ENCODE measurements at regions not wholly inside any gene's neighbourhood (a gene's known extent, or its start where the extent isn't known, plus 50 kb on each side); places are given as distances from the start of the nearest gene placed in this dataset.

DNA sequence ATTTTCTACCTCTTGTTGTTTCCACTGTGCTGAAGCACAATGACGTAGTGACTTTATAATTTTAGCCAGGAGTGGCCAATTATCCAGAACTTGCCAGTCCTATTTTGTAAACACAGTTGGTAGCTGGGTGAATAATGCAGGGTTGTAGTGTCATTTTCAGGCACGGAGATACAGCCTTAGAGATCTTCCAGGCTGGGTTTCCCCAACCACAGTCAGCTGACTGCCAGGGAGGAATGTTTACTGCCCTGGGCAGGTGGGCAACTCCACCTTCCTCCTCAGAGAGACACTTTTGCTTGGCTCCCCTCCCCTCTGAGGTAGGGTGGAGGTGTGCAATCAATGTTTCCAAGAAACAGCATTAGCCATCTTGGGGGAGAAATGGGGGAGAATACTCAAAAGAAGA lies 228.1 kb upstream of the NR4A3 start:
- Histone ChIP-seq H3K27ac (replicated peaks) (no peak overlapping the region), H3K4me3 (replicated peaks; ENCODE audit: insufficient read depth, low read length) (no peak overlapping the region), H3K27me3 (ENCODE audit: insufficient read depth, poor library complexity, severe bottlenecking) (no peaks in the 10 kb centered on the region)
- DNase-seq (ENCODE audit: low read depth in 1 of 2, low spot score in 1 of 2) = no peak
- TF ChIP-seq SPI1 (IDR thresholded peaks at IDR 0.05; ENCODE audit: borderline replicate concordance, low read depth) = no peak
- TF ChIP-seq GABPA (IDR thresholded peaks at IDR 0.05; ENCODE audit: low read depth) = no peak
- TF ChIP-seq, protein P1, sequence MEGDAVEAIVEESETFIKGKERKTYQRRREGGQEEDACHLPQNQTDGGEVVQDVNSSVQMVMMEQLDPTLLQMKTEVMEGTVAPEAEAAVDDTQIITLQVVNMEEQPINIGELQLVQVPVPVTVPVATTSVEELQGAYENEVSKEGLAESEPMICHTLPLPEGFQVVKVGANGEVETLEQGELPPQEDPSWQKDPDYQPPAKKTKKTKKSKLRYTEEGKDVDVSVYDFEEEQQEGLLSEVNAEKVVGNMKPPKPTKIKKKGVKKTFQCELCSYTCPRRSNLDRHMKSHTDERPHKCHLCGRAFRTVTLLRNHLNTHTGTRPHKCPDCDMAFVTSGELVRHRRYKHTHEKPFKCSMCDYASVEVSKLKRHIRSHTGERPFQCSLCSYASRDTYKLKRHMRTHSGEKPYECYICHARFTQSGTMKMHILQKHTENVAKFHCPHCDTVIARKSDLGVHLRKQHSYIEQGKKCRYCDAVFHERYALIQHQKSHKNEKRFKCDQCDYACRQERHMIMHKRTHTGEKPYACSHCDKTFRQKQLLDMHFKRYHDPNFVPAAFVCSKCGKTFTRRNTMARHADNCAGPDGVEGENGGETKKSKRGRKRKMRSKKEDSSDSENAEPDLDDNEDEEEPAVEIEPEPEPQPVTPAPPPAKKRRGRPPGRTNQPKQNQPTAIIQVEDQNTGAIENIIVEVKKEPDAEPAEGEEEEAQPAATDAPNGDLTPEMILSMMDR (IDR thresholded peaks at IDR 0.05; ENCODE audit: insufficient read depth, low read length) = no peak
- TF ChIP-seq, protein P2, sequence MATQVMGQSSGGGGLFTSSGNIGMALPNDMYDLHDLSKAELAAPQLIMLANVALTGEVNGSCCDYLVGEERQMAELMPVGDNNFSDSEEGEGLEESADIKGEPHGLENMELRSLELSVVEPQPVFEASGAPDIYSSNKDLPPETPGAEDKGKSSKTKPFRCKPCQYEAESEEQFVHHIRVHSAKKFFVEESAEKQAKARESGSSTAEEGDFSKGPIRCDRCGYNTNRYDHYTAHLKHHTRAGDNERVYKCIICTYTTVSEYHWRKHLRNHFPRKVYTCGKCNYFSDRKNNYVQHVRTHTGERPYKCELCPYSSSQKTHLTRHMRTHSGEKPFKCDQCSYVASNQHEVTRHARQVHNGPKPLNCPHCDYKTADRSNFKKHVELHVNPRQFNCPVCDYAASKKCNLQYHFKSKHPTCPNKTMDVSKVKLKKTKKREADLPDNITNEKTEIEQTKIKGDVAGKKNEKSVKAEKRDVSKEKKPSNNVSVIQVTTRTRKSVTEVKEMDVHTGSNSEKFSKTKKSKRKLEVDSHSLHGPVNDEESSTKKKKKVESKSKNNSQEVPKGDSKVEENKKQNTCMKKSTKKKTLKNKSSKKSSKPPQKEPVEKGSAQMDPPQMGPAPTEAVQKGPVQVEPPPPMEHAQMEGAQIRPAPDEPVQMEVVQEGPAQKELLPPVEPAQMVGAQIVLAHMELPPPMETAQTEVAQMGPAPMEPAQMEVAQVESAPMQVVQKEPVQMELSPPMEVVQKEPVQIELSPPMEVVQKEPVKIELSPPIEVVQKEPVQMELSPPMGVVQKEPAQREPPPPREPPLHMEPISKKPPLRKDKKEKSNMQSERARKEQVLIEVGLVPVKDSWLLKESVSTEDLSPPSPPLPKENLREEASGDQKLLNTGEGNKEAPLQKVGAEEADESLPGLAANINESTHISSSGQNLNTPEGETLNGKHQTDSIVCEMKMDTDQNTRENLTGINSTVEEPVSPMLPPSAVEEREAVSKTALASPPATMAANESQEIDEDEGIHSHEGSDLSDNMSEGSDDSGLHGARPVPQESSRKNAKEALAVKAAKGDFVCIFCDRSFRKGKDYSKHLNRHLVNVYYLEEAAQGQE (IDR thresholded peaks at IDR 0.05; ENCODE audit: insufficient replicate concordance, low read depth) = no peak
- no peak for TF ChIP-seq POLR2AphosphoS5 (IDR thresholded peaks at IDR 0.05; ENCODE audit: low read depth)

DNA sequence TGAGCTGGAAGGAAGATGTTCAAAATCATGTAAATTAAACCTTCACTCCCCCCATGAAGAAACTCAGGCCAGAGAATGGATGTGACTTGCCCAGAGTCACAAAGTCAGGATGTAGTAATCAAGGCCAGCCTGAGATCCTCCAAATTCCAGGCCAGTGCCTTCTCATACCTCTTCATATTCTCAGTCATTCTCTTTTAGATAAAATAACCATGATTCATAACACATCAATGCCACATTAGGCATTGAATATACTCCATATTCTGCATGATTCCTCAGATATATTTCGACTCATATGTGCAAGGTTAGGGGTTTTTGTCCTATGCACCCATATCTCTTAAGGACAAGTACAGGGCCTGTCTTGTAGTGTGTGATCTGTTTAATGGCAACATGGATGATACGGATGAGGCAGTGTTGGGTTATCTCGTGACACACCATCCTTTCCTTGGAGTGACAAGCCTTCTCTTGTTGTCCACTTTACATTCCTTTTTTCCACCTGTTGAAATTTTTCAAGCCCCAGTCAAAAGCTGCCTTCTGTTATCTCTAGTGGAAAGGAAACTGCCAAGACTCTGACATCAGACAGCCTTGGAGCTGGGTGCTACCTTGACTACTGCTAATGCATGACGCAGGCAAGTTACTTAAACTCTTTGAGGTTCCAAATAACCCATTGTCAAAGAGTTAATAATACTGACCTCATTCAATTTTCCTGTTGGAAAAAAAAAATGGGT lies 227.5 kb upstream of the NR4A3 start:
- Histone ChIP-seq H3K27ac (replicated peaks) (no peak overlapping the region), H3K4me3 (replicated peaks; ENCODE audit: insufficient read depth, low read length) (no peak overlapping the region), H3K27me3 (ENCODE audit: insufficient read depth, poor library complexity, severe bottlenecking) (no peaks in the 10 kb centered on the region)
- TF ChIP-seq GABPA (IDR thresholded peaks at IDR 0.05; ENCODE audit: low read depth) = no peak
- TF ChIP-seq, protein P1 (IDR thresholded peaks at IDR 0.05; ENCODE audit: insufficient read depth, low read length) = no peak
- TF ChIP-seq, protein P2 (IDR thresholded peaks at IDR 0.05; ENCODE audit: insufficient replicate concordance, low read depth) = no peak
- no peak for TF ChIP-seq SPI1 (IDR thresholded peaks at IDR 0.05; ENCODE audit: borderline replicate concordance, low read depth)
- no peak for TF ChIP-seq POLR2AphosphoS5 (IDR thresholded peaks at IDR 0.05; ENCODE audit: low read depth)
- no peak for DNase-seq (ENCODE audit: low read depth in 1 of 2, low spot score in 1 of 2)

DNA sequence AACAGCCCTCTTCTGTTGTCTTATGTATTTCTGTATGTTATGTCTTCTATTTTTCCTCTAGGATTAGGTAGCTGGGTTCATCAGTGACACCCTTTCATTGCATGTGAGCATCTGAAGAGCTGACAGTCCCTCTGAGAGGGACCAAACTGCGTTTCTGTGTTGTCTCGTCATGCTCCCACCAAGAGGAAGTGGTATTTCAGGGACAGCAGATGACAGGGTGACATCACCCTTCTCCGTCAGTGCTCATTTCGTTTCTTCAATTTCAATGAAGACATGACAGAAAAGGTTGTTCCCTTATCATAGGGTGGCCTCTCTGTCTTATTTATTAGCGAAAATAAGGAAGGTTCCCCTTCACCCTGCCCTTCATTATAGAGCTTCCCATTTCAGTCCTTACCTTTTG lies 225.9 kb upstream of the NR4A3 start:
- H3K4me3 ChIP-seq (replicated peaks; ENCODE audit: insufficient read depth, low read length) = no peak overlapping the region
- peak in 1 of 2 experiments; percentile 76 for DNase-seq (ENCODE audit: low read depth in 1 of 2, low spot score in 1 of 2)

More for the DNA sequence above, 225.9 kb upstream of the NR4A3 start:
- TF ChIP-seq SPI1 (IDR thresholded peaks at IDR 0.05; ENCODE audit: borderline replicate concordance, low read depth) (peak; percentile 91), GABPA (IDR thresholded peaks at IDR 0.05; ENCODE audit: low read depth) (0 out of 2 replicates have a peak, but pooled peaks have one; percentile 25)
- TF ChIP-seq, protein P2 (IDR thresholded peaks at IDR 0.05; ENCODE audit: insufficient replicate concordance, low read depth) = no peak
- no peak overlapping the region for H3K27ac ChIP-seq (replicated peaks)
- H3K27me3 ChIP-seq (ENCODE audit: insufficient read depth, poor library complexity, severe bottlenecking) = no peaks in the 10 kb centered on the region

All from HL-60 (cell line).